ENCODE measurements at regions not wholly inside any gene's neighbourhood (a gene's known extent, or its start where the extent isn't known, plus 50 kb on each side); places are given as distances from the start of the nearest gene placed in this dataset.

DNA sequence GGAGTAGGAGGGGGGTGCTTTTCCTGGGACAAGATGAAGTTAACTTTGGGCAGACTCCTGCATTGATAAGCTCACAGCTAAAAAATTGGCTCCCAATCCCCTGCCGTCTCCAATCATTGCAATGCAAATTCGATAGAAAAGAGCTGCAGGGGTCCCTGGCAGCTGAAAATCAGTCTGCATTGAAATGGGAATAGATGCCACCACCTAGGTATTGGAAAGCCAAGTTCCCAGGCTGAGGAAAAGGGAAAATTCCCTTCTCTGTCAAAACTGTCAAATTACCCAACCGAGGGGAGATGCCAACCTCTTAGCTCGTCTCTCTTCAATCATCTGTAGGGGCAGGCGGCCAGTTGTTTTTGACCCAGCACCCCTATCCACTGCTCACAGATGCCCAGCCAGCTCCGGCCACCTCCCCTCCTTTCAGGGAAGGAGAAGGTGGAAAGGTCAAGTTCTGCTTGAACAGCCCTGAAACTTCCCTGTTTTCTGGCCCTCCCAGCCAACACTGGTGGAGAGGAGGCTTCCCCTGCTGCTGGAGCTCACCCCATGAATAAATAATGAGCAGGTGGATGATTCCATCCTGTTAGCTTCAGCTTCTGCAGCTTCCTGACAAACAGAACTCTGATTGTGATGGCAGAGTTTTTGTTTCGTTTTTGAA, 916.3 kb downstream of the TBC1D22A start:
- no peak for TF ChIP-seq CTCF (conservative IDR thresholded peaks at IDR 0.05; ENCODE audit: low read depth, low read length)
- TF ChIP-seq EZH2phosphoT487 (IDR thresholded peaks at IDR 0.05; ENCODE audit: borderline replicate concordance, low read length), result no peak
- BruUV-seq (replicated peaks), result no TSS peak
- no peak overlapping the region for H3K4me2 ChIP-seq (ENCODE audit: low read length)

DNA sequence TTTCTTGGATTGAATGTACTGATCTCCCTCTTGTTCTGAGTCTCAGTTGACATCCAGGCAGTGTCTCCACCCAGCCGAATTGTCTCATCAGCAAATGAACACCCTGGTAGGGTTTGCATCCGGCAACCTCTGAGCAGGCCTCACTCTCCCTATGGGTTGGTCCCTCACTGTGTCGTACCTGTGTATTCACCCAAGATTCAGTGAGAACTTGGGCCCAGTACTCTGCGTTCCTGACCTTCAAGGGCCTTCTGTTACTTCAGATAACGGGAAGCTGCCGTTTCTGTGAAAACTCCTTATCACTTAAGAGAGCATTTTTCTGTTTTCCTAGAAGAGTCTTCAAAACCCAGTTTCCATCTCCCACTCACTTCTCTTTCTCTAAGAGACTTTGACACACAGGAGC, 915.6 kb downstream of the TBC1D22A start:
- TF ChIP-seq EZH2phosphoT487 (IDR thresholded peaks at IDR 0.05; ENCODE audit: borderline replicate concordance, low read length) (no peak), EZH2 (IDR thresholded peaks at IDR 0.05; ENCODE audit: low read length, unreplicated experiment) (no peak), CTCF (conservative IDR thresholded peaks at IDR 0.05; ENCODE audit: low read depth, low read length) (no peak)
- DNase-seq, result no peak
- Histone ChIP-seq H3K9me2 (replicated peaks; ENCODE audit: low read length) (no peaks in the 10 kb centered on the region), H3K9ac (ENCODE audit: low read length) (no peak overlapping the region), H3K4me3 (ENCODE audit: low read length) (no peak overlapping the region), H3K27ac (ENCODE audit: low read length) (no peak overlapping the region), H3K9me3 (ENCODE audit: low read length) (no peaks in the 10 kb centered on the region), H3K36me3 (ENCODE audit: low read depth, low read length) (no peaks in the 10 kb centered on the region), H3K27me3 (ENCODE audit: low read length) (no peaks in the 10 kb centered on the region), H3K79me2 (ENCODE audit: low read length) (no peaks in the 10 kb centered on the region), H3K4me2 (ENCODE audit: low read length) (no peak overlapping the region), H4K20me1 (ENCODE audit: low read length) (no peaks in the 10 kb centered on the region), H3K4me1 (ENCODE audit: insufficient read depth, low read length) (no peaks in the 10 kb centered on the region), H3F3A (ENCODE audit: low read length, unreplicated experiment) (no peaks in the 10 kb centered on the region), H2AFZ (ENCODE audit: low read length) (no peak overlapping the region)
- ATAC-seq, result no peak
- BruUV-seq (replicated peaks), result no TSS peak
- intact Hi-C loops (cut with micrococcal nuclease), result no loop called here
- CTCF ChIA-PET, result no interaction called here
- POLR2A ChIA-PET (ENCODE audit: unreplicated experiment), result interaction anchor here (0.7 kb wide), 1 partner anchor 103 kb away, joined by 5 read pairs; no protein-coding TSS in a partner anchor

More for the DNA sequence above, 916.3 kb downstream of the TBC1D22A start:
- ATAC-seq (no peak), DNase-seq (no peak)
- Histone ChIP-seq H3K79me2 (ENCODE audit: low read length) (no peaks in the 10 kb centered on the region), H3K9me3 (ENCODE audit: low read length) (no peaks in the 10 kb centered on the region), H3K9me2 (replicated peaks; ENCODE audit: low read length) (no peaks in the 10 kb centered on the region), H3K27ac (ENCODE audit: low read length) (no peak overlapping the region), H3K4me1 (ENCODE audit: insufficient read depth, low read length) (no peaks in the 10 kb centered on the region), H4K20me1 (ENCODE audit: low read length) (no peaks in the 10 kb centered on the region), H3K27me3 (ENCODE audit: low read length) (no peaks in the 10 kb centered on the region), H3K4me3 (ENCODE audit: low read length) (no peak overlapping the region), H3K36me3 (ENCODE audit: low read depth, low read length) (no peaks in the 10 kb centered on the region), H2AFZ (ENCODE audit: low read length) (no peak overlapping the region), H3F3A (ENCODE audit: low read length, unreplicated experiment) (no peaks in the 10 kb centered on the region), H3K9ac (ENCODE audit: low read length) (no peak overlapping the region)
- ChIA-PET POLR2A (ENCODE audit: unreplicated experiment) (interaction anchor here (0.7 kb wide), 1 partner anchor 104 kb away, joined by 5 read pairs; no protein-coding TSS in a partner anchor), CTCF (interaction anchor here (0.5 kb wide), 1 partner anchor 9 kb away, joined by 4 read pairs; no protein-coding TSS in a partner anchor)
- intact Hi-C loops (cut with micrococcal nuclease), result no loop called here

- no TSS peak for BruUV-seq (replicated peaks)
- no peak overlapping the region for H3K4me3 ChIP-seq (ENCODE audit: low read length)
- intact Hi-C loops (cut with micrococcal nuclease), result no loop called here
These were observed 914.2 kb downstream of the TBC1D22A start for GRCh38 chr22:47676685-47677084.

More at GRCh38 chr22:47676685-47677084, 914.2 kb downstream of the TBC1D22A start:
- no peak overlapping the region for H2AFZ ChIP-seq (ENCODE audit: low read length)
- H4K20me1 ChIP-seq (ENCODE audit: low read length), result no peaks in the 10 kb centered on the region
- H3K79me2 ChIP-seq (ENCODE audit: low read length), result no peaks in the 10 kb centered on the region
- no peaks in the 10 kb centered on the region for H3K9me2 ChIP-seq (replicated peaks; ENCODE audit: low read length)
- ChIA-PET CTCF (no interaction called here), POLR2A (ENCODE audit: unreplicated experiment) (no interaction called here)
- H3K36me3 ChIP-seq (ENCODE audit: low read depth, low read length), result no peaks in the 10 kb centered on the region
- no peaks in the 10 kb centered on the region for H3F3A ChIP-seq (ENCODE audit: low read length, unreplicated experiment)
- no peak for ATAC-seq
- H3K9ac ChIP-seq (ENCODE audit: low read length), result no peak overlapping the region
- TF ChIP-seq CTCF (conservative IDR thresholded peaks at IDR 0.05; ENCODE audit: low read depth, low read length) (no peak), EZH2 (IDR thresholded peaks at IDR 0.05; ENCODE audit: low read length, unreplicated experiment) (no peak), EZH2phosphoT487 (IDR thresholded peaks at IDR 0.05; ENCODE audit: borderline replicate concordance, low read length) (no peak)
- no peaks in the 10 kb centered on the region for H3K4me1 ChIP-seq (ENCODE audit: insufficient read depth, low read length)
- H3K9me3 ChIP-seq (ENCODE audit: low read length), result no peaks in the 10 kb centered on the region
- H3K27me3 ChIP-seq (ENCODE audit: low read length), result no peaks in the 10 kb centered on the region
- no peak overlapping the region for H3K27ac ChIP-seq (ENCODE audit: low read length)
- DNase-seq, result no peak
- H3K4me2 ChIP-seq (ENCODE audit: low read length), result no peak overlapping the region

Measured in PC-3 (cell line).